ENCODE measurements at regions not wholly inside any gene's neighbourhood (a gene's known extent, or its start where the extent isn't known, plus 50 kb on each side); places are given as distances from the start of the nearest gene placed in this dataset.

- Mint-ChIP-seq H3K4me1 (ENCODE audit: low read depth) (no peaks in the 10 kb centered on the region), H3K27me3 (no peaks in the 10 kb centered on the region), H3K27ac (no peak overlapping the region), H3K9me3 (ENCODE audit: low read depth) (peaks cover 20% of the 10 kb centered on the region), H3K36me3 (ENCODE audit: insufficient read depth) (no peaks in the 10 kb centered on the region), H3K4me3 (ENCODE audit: low read depth) (no peak overlapping the region)
- TF ChIP-seq, protein P1, sequence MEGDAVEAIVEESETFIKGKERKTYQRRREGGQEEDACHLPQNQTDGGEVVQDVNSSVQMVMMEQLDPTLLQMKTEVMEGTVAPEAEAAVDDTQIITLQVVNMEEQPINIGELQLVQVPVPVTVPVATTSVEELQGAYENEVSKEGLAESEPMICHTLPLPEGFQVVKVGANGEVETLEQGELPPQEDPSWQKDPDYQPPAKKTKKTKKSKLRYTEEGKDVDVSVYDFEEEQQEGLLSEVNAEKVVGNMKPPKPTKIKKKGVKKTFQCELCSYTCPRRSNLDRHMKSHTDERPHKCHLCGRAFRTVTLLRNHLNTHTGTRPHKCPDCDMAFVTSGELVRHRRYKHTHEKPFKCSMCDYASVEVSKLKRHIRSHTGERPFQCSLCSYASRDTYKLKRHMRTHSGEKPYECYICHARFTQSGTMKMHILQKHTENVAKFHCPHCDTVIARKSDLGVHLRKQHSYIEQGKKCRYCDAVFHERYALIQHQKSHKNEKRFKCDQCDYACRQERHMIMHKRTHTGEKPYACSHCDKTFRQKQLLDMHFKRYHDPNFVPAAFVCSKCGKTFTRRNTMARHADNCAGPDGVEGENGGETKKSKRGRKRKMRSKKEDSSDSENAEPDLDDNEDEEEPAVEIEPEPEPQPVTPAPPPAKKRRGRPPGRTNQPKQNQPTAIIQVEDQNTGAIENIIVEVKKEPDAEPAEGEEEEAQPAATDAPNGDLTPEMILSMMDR (IDR thresholded peaks at IDR 0.05; ENCODE audit: unreplicated experiment): no peak
- no peak for DNase-seq (ENCODE audit: low spot score, unreplicated experiment)
Measured at GRCh38 chr2:13180729-13181128, 464.0 kb downstream of the TRIB2 start.

DNA sequence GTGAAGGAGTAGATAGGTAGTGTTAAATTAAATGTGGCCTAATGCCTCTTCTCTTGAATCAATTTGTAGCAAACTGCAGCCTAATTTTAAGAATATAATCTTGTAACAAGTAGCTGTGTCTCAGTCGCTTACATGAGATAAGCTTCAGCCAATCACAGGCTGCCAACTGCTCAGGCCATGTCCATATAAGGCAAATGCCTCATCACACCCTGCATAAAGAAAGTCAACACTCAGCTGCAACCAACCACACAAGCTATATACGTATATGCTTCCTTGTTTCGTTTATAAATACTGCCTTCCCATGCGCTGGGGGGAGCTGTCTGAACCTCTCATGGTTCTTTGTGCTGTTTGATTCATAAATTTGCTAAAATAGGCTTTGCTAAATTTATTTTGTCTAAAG lies 476.3 kb downstream of the TRIB2 start:
- DNase-seq (ENCODE audit: low spot score, unreplicated experiment): no peak
- Mint-ChIP-seq H3K4me3 (ENCODE audit: low read depth) (no peak overlapping the region), H3K4me1 (ENCODE audit: low read depth) (peaks cover 2% of the 10 kb centered on the region), H3K27ac (no peak overlapping the region), H3K9me3 (ENCODE audit: low read depth) (no peaks in the 10 kb centered on the region), H3K27me3 (no peaks in the 10 kb centered on the region), H3K36me3 (ENCODE audit: insufficient read depth) (no peaks in the 10 kb centered on the region)
- TF ChIP-seq, protein P1 (IDR thresholded peaks at IDR 0.05; ENCODE audit: unreplicated experiment): no peak

DNA sequence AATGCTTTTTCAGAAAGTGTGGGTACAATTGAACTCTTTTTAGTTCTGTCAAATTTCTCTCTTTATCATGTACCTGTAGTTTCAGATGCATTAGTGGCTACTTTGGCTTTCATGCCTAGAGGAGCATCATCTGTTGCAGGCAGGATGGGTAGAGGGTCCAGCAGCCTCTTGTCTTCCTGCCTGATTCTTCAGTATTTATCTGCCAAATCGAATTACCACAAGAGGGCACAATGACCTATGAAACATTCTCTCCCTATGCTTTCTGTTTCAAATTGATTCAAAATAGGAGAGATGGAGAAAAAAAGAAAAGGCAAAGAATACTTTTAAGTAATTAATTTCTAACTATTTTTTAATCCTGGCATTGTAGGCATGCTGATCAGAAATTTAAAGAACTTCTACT lies 477.2 kb downstream of the TRIB2 start:
- no peaks in the 10 kb centered on the region for H3K27me3 Mint-ChIP-seq
- no peak for DNase-seq (ENCODE audit: low spot score, unreplicated experiment)
- H3K4me1 Mint-ChIP-seq (ENCODE audit: low read depth): peaks cover 2% of the 10 kb centered on the region
- no peaks in the 10 kb centered on the region for H3K36me3 Mint-ChIP-seq (ENCODE audit: insufficient read depth)
- no peak overlapping the region for H3K27ac Mint-ChIP-seq
- TF ChIP-seq, protein P1 (IDR thresholded peaks at IDR 0.05; ENCODE audit: unreplicated experiment): peak; percentile 57
- H3K4me3 Mint-ChIP-seq (ENCODE audit: low read depth): no peak overlapping the region
- no peaks in the 10 kb centered on the region for H3K9me3 Mint-ChIP-seq (ENCODE audit: low read depth)

DNA sequence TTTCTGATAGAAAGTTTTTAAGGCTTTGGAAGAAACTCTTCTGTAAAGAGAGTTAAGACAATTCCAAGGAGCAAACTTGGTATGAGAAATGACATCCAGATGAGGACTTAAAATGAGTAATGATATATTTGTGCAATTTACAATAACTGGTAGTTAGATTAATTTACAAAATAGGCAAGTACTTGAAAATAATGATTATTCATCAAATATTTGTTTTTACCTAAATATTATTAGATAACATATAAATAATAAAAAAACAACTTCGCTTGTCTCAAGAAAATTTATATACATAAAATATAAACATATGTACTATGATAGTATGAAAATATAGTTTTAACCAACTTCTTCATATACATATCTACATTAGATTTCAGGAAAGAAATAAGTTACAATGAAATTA lies 478.5 kb downstream of the TRIB2 start:
- Mint-ChIP-seq H3K27ac (no peak overlapping the region), H3K36me3 (ENCODE audit: insufficient read depth) (no peaks in the 10 kb centered on the region), H3K27me3 (no peaks in the 10 kb centered on the region), H3K4me1 (ENCODE audit: low read depth) (peaks cover 2% of the 10 kb centered on the region), H3K4me3 (ENCODE audit: low read depth) (no peak overlapping the region), H3K9me3 (ENCODE audit: low read depth) (no peaks in the 10 kb centered on the region)
- TF ChIP-seq, protein P1 (IDR thresholded peaks at IDR 0.05; ENCODE audit: unreplicated experiment): no peak
- no peak for DNase-seq (ENCODE audit: low spot score, unreplicated experiment)

- TF ChIP-seq, protein P1 (IDR thresholded peaks at IDR 0.05; ENCODE audit: unreplicated experiment): no peak
- H3K27ac Mint-ChIP-seq: no peak overlapping the region
- H3K4me1 Mint-ChIP-seq (ENCODE audit: low read depth): peaks cover 2% of the 10 kb centered on the region
- no peak overlapping the region for H3K4me3 Mint-ChIP-seq (ENCODE audit: low read depth)
- H3K27me3 Mint-ChIP-seq: no peaks in the 10 kb centered on the region
- DNase-seq (ENCODE audit: low spot score, unreplicated experiment): no peak
- H3K9me3 Mint-ChIP-seq (ENCODE audit: low read depth): no peaks in the 10 kb centered on the region
- no peaks in the 10 kb centered on the region for H3K36me3 Mint-ChIP-seq (ENCODE audit: insufficient read depth)
Measured at GRCh38 chr2:13197248-13197647, 480.5 kb downstream of the TRIB2 start.
